GM12878 (cell line): ENCODE measurements at regions not wholly inside any gene's neighbourhood (a gene's known extent, or its start where the extent isn't known, plus 50 kb on each side); places are given as distances from the start of the nearest gene placed in this dataset.

Source experiments
- ATAC-seq: fragments of 200-7000 bp; cut with Tn5 transposase; 3 replicates; pipeline ENCODE4 v1.9.1; 2020; ENCODE audit warnings: mild to moderate bottlenecking, moderate library complexity
- BruUV-seq: library from RNA; stranded (reverse); fragments of 400-500 nt; replicated peaks from 2 replicates; lab custom pipeline; 2021; lab: Mats Ljungman, UMichigan
- CTCF ChIA-PET: fragments of 300-600 bp; sonication (Branson Sonifier 250); formaldehyde crosslinking; extraction: SDS; loops from one replicate; lab custom pipeline; 2021; ENCODE audit warnings: inconsistent platforms; lab: Yijun Ruan, JAX
- POLR2A ChIA-PET: fragments of 350-600 bp; formaldehyde crosslinking; extraction: SDS; loops from one replicate; lab custom pipeline; 2021; ENCODE audit warnings: inconsistent platforms; lab: Charles Lee
- RAD21 ChIA-PET: fragments of 300-600 bp; sonication (Branson Sonifier 250); formaldehyde crosslinking; loops from one replicate; lab custom pipeline; 2023; ENCODE audit warnings: antibody characterized with exemption; ENCODE audit not compliant: unreplicated experiment; lab: Charles Lee
- SMC1A ChIA-PET: fragments of 300-600 bp; sonication (Branson Sonifier 250); formaldehyde crosslinking; loops from one replicate; lab custom pipeline; 2023; ENCODE audit not compliant: unreplicated experiment, uncharacterized antibody; lab: Charles Lee
- DNase-seq: peaks from one replicate; pipeline ENCODE4 v3.0.0-alpha.2; 2011; ENCODE audit warnings: low read depth, low spot score
- FAIRE-seq: peaks from 3 replicates; lab custom pipeline; 2011; peaks lifted over from hg19 to GRCh38; lab: Jason Lieb, UNC
- H2AFZ ChIP-seq: 2 replicates; pipeline ENCODE4 v1.6.0; 2011; ENCODE audit warnings: low read depth, low read length, control low read depth; ENCODE audit not compliant: control insufficient read depth
- H3K27ac ChIP-seq: 2 replicates; pipeline ENCODE4 v1.5.1; 2011; ENCODE audit warnings: control low read depth; ENCODE audit not compliant: control insufficient read depth, insufficient read depth
- H3K27me3 ChIP-seq, 2 experiments: replicated peaks in 1 of 2; 2 replicates each; pipeline versions ENCODE4 v1.6.0 to v1.6.1; 2011; ENCODE audit warnings: low read length in 1 of 2; ENCODE audit not compliant: control insufficient read depth in 2 of 2, insufficient read depth in 2 of 2
- H3K36me3 ChIP-seq, 2 experiments: 2 replicates each; pipeline ENCODE4 v1.5.1; 2011; ENCODE audit warnings: low read length in 1 of 2; ENCODE audit not compliant: control insufficient read depth in 2 of 2, insufficient read depth in 2 of 2
- H3K4me1 ChIP-seq: 2 replicates; pipeline ENCODE4 v1.6.1; 2011; ENCODE audit warnings: mild to moderate bottlenecking, low read length, moderate library complexity, mixed read lengths; ENCODE audit not compliant: control insufficient read depth, insufficient read depth
- H3K4me2 ChIP-seq: 2 replicates; pipeline ENCODE4 v1.6.0; 2011; ENCODE audit warnings: control low read depth; ENCODE audit not compliant: control insufficient read depth, insufficient read depth
- H3K4me3 ChIP-seq: fragments of 200-600 bp; sonication (generic); 2 replicates; pipeline ENCODE4 v1.5.1; 2016
- H3K79me2 ChIP-seq: 2 replicates; pipeline ENCODE4 v1.6.0; 2011; ENCODE audit warnings: low read length; ENCODE audit not compliant: control insufficient read depth, insufficient read depth
- H3K9ac ChIP-seq: 2 replicates; pipeline ENCODE4 v1.8.0; 2011; ENCODE audit warnings: low read length, control low read depth, mixed read lengths; ENCODE audit not compliant: control insufficient read depth, insufficient read depth
- H3K9me3 ChIP-seq: replicated peaks from 3 replicates; pipeline ENCODE4 v1.5.1; 2011; ENCODE audit warnings: mild to moderate bottlenecking, low read length; ENCODE audit not compliant: control insufficient read depth, insufficient read depth
- H4K20me1 ChIP-seq: 2 replicates; pipeline ENCODE4 v1.6.0; 2011; ENCODE audit not compliant: control insufficient read depth, insufficient read depth
- EP300 ChIP-seq, 2 experiments: fragments of 150-350 bp in 1 of 2; IDR thresholded peaks; 2 replicates each; pipeline ENCODE4 v1.6.1; 2011 to 2012; ENCODE audit warnings: low read depth in 2 of 2, low read length in 2 of 2, borderline replicate concordance in 1 of 2, improper control_type of control experiment in 1 of 2, inconsistent platforms in 1 of 2; ENCODE audit not compliant: control insufficient read depth in 1 of 2
- FOXK2 ChIP-seq: fragments of 450-650 bp; IDR thresholded peaks from 2 replicates; pipeline ENCODE4 v1.6.1; 2017; ENCODE audit warnings: mild to moderate bottlenecking, moderate library complexity
- IRF4 ChIP-seq: IDR thresholded peaks from 2 replicates; pipeline ENCODE4 v1.6.1; 2011; ENCODE audit warnings: low read depth, low read length
- JUNB ChIP-seq: IDR thresholded peaks from 2 replicates; pipeline ENCODE4 v1.6.1; 2016; ENCODE audit warnings: antibody characterized with exemption, mild to moderate bottlenecking
- KAT2A ChIP-seq: conservative IDR thresholded peaks from 2 replicates; pipeline ENCODE4 v1.6.1; 2011; ENCODE audit warnings: low read depth, low read length; ENCODE audit not compliant: control insufficient read depth
- MEF2B ChIP-seq: fragments of 450-650 bp; IDR thresholded peaks from 2 replicates; pipeline ENCODE4 v1.6.1; 2018; ENCODE audit warnings: mild to moderate bottlenecking, moderate library complexity; ENCODE audit not compliant: partially characterized antibody, poor library complexity, severe bottlenecking
- NFXL1 ChIP-seq: fragments of 450-650 bp; IDR thresholded peaks from 2 replicates; pipeline ENCODE4 v1.6.1; 2017; ENCODE audit warnings: antibody characterized with exemption, mild to moderate bottlenecking, borderline replicate concordance
- PAX5 ChIP-seq: IDR thresholded peaks from 2 replicates; pipeline ENCODE4 v1.6.1; 2011; ENCODE audit warnings: low read depth, low read length, borderline replicate concordance
- RAD21 ChIP-seq: IDR thresholded peaks from 2 replicates; pipeline ENCODE4 v1.6.1; 2011; ENCODE audit warnings: mild to moderate bottlenecking, low read depth, low read length, moderate library complexity; ENCODE audit not compliant: insufficient read depth
- RB1 ChIP-seq: fragments of 450-650 bp; formaldehyde crosslinking; IDR thresholded peaks from 2 replicates; pipeline ENCODE4 v1.6.1; 2017; ENCODE audit warnings: mild to moderate bottlenecking, borderline replicate concordance
- RBBP5 ChIP-seq: fragments of 200-600 bp; sonication (generic); conservative IDR thresholded peaks from 2 replicates; pipeline ENCODE4 v1.6.1; 2016
- SKIL ChIP-seq: fragments of 450-650 bp; IDR thresholded peaks from 2 replicates; pipeline ENCODE4 v1.6.1; 2017; ENCODE audit warnings: mild to moderate bottlenecking, low read depth, inconsistent platforms; ENCODE audit not compliant: poor library complexity, severe bottlenecking
- SRF ChIP-seq, 2 experiments: IDR thresholded peaks; 2 replicates each; pipeline ENCODE4 v1.6.1; 2011; ENCODE audit warnings: low read depth in 2 of 2, low read length in 2 of 2, mild to moderate bottlenecking in 1 of 2, moderate library complexity in 1 of 2
- WGBS: methylation state at CpG from one replicate; pipeline ENCODE4 v1.1.6; 2016; ENCODE audit warnings: low lambda C conversion rate; ENCODE audit not compliant: insufficient replicate concordance, insufficient coverage; ENCODE audit errors: missing lambda C conversion rate; 5-methylcytosine and 5-hydroxymethylcytosine counted together
- in situ Hi-C: fragments of 300-500 bp; cut with MboI; formaldehyde crosslinking; loops from 9 replicates; pipeline ENCODE4 v1.14.3; 2018; ENCODE audit warnings: mixed read lengths
- intact Hi-C: fragments of 100-400 bp; cut with micrococcal nuclease; formaldehyde crosslinking; loops from one replicate; pipeline ENCODE4 v1.14.2; 2022; ENCODE audit not compliant: unreplicated experiment
- TF ChIP-seq, protein P1 (sequence below): fragments of 450-650 bp; IDR thresholded peaks from 2 replicates; pipeline ENCODE4 v1.6.1; 2018; ENCODE audit warnings: borderline replicate concordance, mild to moderate bottlenecking; ENCODE audit not compliant: partially characterized antibody
- TF ChIP-seq, protein P2 (sequence below): IDR thresholded peaks from 2 replicates; pipeline ENCODE4 v1.6.1; 2012; ENCODE audit warnings: mild to moderate bottlenecking, low read depth, low read length

DNA sequence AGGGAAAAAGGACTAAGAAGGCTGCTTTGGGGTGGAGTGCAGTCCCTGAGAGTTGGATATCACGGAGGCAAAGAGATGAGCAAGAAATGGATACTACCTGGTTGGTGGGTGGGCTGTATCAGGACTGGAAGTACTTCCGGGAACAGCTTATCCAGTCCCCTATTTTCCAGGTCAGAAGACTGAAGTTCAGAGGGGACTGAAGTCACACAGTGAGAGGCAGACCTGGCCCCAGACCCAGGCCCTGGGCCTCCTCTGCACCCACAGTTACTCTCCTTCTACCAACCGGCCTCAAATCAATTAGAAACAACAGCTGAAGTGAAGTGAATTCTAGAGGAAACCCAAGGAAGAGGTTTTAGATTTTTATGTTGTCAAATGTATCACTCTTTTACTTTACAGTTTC is 93.6 kb upstream of the ALDH1B1 start (continued):
- TF ChIP-seq, protein P1, sequence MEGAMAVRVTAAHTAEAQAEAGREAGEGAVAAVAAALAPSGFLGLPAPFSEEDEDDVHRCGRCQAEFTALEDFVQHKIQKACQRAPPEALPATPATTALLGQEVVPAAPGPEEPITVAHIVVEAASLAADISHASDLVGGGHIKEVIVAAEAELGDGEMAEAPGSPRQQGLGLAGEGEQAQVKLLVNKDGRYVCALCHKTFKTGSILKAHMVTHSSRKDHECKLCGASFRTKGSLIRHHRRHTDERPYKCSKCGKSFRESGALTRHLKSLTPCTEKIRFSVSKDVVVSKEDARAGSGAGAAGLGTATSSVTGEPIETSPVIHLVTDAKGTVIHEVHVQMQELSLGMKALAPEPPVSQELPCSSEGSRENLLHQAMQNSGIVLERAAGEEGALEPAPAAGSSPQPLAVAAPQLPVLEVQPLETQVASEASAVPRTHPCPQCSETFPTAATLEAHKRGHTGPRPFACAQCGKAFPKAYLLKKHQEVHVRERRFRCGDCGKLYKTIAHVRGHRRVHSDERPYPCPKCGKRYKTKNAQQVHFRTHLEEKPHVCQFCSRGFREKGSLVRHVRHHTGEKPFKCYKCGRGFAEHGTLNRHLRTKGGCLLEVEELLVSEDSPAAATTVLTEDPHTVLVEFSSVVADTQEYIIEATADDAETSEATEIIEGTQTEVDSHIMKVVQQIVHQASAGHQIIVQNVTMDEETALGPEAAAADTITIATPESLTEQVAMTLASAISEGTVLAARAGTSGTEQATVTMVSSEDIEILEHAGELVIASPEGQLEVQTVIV = no peak
- no peak for TF ChIP-seq SRF (IDR thresholded peaks at IDR 0.05; ENCODE audit: low read depth in 2 of 2, low read length in 2 of 2)
- TF ChIP-seq RAD21 = no peak
- TF ChIP-seq MEF2B = no peak
- no peak for TF ChIP-seq SKIL
- TF ChIP-seq EP300 (IDR thresholded peaks at IDR 0.05; ENCODE audit: borderline replicate concordance in 1 of 2, control insufficient read depth in 1 of 2, low read depth in 2 of 2, low read length in 2 of 2) = no peak

GRCh38 chr9:38298503-38298902 is 94.0 kb upstream of the ALDH1B1 start:
- RAD21 ChIA-PET = interaction anchor here (1.7 kb wide), 1 partner anchor 113 kb away, joined by 4 read pairs; no protein-coding TSS in a partner anchor
- no peak for DNase-seq
- Histone ChIP-seq H3K4me3 (no peak overlapping the region), H3K4me2 (no peak overlapping the region), H4K20me1 (no peaks in the 10 kb centered on the region), H3K27ac (no peak overlapping the region), H3K9ac (no peak overlapping the region), H3K9me3 (no peaks in the 10 kb centered on the region), H3K4me1 (no peaks in the 10 kb centered on the region), H3K27me3 (no peaks in the 10 kb centered on the region; a peak in 1 of 4 replicates), H2AFZ (no peak overlapping the region), H3K79me2 (no peaks in the 10 kb centered on the region), H3K36me3 (no peaks in the 10 kb centered on the region)
- 45% methylated on average over 6 of the region's 6 CpGs for WGBS
- POLR2A ChIA-PET = no interaction called here
- CTCF ChIA-PET = interaction anchor here (0.7 to 2.1 kb wide), 3 partner anchors 210 to 497 kb away, joined by 3 to 6 read pairs (median 4); no protein-coding TSS in a partner anchor
- FAIRE-seq = no peak
- SMC1A ChIA-PET = interaction anchor here (1.2 to 1.7 kb wide), 3 partner anchors 21 to 137 kb away, joined by 3 to 5 read pairs (median 3); no protein-coding TSS in a partner anchor
- no TSS peak for BruUV-seq
- no peak for ATAC-seq
- in situ Hi-C loops = no loop called here
- intact Hi-C loops = no loop called here
- TF ChIP-seq JUNB = no peak
- TF ChIP-seq RB1 = no peak
- TF ChIP-seq FOXK2 = no peak
- TF ChIP-seq KAT2A = no peak
- TF ChIP-seq NFXL1 = no peak
- TF ChIP-seq, protein P2, sequence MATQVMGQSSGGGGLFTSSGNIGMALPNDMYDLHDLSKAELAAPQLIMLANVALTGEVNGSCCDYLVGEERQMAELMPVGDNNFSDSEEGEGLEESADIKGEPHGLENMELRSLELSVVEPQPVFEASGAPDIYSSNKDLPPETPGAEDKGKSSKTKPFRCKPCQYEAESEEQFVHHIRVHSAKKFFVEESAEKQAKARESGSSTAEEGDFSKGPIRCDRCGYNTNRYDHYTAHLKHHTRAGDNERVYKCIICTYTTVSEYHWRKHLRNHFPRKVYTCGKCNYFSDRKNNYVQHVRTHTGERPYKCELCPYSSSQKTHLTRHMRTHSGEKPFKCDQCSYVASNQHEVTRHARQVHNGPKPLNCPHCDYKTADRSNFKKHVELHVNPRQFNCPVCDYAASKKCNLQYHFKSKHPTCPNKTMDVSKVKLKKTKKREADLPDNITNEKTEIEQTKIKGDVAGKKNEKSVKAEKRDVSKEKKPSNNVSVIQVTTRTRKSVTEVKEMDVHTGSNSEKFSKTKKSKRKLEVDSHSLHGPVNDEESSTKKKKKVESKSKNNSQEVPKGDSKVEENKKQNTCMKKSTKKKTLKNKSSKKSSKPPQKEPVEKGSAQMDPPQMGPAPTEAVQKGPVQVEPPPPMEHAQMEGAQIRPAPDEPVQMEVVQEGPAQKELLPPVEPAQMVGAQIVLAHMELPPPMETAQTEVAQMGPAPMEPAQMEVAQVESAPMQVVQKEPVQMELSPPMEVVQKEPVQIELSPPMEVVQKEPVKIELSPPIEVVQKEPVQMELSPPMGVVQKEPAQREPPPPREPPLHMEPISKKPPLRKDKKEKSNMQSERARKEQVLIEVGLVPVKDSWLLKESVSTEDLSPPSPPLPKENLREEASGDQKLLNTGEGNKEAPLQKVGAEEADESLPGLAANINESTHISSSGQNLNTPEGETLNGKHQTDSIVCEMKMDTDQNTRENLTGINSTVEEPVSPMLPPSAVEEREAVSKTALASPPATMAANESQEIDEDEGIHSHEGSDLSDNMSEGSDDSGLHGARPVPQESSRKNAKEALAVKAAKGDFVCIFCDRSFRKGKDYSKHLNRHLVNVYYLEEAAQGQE = no peak
- TF ChIP-seq IRF4 = no peak
- TF ChIP-seq PAX5 = no peak
- no peak for TF ChIP-seq EP300 (IDR thresholded peaks at IDR 0.05; ENCODE audit: borderline replicate concordance in 1 of 2, control insufficient read depth in 1 of 2, low read depth in 2 of 2, low read length in 2 of 2)
- no peak for TF ChIP-seq RBBP5
